HFF-Myc (cell line): ENCODE measurements at regions not wholly inside any gene's neighbourhood (a gene's known extent, or its start where the extent isn't known, plus 50 kb on each side); places are given as distances from the start of the nearest gene placed in this dataset.

Experiments
- DNase-seq: peaks from one replicate; pipeline ENCODE4 v3.0.0-alpha.2; 2011; ENCODE audit warnings: low read depth; ENCODE audit errors: extremely low read depth
- H3K4me3 ChIP-seq: replicated peaks from 2 replicates; pipeline ENCODE4 v1.5.1; 2011; ENCODE audit warnings: low read depth, mild to moderate bottlenecking, control low read depth, low read length
- TF ChIP-seq, protein P1 (sequence below): IDR thresholded peaks from 2 replicates; pipeline ENCODE4 v1.5.1; 2012; ENCODE audit warnings: mild to moderate bottlenecking, low read depth, low read length, control low read depth; ENCODE audit errors: missing control alignments

DNA sequence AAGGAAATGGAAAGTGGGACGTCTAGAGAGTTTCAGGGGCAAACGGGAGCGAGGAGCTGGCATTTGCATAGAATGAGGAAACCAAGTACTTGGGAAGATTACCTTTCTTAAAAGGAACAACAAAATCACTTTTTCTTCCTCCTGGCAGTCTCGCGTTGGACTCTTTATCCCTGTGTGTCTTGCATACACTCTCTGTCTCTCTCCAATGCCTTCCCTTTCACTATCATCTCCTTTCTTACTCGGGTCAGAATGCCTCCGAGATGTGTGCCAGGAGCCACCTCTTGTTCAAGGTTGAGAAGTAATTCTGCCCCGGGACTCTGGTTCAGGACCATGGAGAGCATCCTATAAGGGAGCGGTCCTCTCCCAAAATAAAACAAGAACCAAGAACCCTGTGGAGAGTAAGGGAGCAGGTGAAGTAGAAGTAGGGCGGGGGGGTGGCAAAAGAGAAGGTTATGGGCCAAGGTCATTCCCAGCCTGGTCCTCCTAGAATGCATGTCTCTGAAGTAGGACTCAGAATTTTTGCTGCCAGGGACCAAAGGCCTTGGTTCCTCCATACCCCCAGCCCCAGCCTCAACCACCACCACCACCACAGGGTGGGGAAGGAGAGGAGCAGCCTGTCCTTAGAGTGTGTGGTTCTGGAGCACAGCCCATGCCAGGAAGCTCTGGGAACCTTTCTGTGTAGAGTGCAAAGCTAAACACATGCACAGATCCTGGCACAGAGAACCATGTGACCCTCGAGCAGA lies 72.1 kb upstream of the ARAP3 start:
- DNase-seq: no peak
- no peak overlapping the region for H3K4me3 ChIP-seq

DNA sequence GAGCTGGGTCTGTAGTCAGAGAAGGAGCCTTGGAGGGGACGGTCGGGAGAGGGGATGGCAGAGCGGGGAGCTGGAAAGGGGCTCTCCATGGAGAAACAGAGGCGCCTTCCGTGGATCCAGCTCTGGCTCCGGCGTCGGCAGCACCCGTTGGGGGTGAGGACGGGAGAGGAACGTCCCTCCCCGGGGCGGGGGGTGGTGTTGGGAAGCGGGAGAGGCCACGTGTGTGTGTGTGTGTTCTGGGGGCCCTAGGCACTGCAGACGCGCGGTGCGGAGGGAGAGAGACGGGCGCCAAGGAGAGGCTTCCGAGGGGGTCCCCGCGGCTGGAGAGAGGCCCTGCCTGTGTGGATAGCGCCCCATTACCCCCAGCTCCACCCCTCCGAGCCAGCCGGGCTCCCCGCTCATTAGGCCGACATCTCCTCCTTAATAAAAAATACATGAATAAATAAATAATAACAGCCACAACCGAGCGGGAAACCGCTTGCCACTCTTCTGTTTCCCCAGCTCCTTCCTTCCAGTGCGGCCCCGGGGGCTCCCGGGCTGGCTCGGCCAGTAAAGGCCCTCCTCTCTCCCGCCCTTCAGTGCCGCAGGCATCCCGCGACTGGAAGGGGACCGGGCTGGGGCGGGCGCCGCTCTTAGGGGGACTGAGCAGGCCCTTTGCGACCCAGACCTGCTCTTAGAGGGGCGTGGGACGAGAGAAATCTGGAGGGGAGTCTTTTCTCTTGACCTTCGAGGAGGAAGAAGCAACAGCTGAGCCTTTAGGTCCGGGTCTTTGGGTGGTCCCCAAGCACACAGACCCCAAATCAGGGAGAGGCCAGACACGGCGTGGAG lies 71.3 kb upstream of the ARAP3 start:
- TF ChIP-seq, protein P1, sequence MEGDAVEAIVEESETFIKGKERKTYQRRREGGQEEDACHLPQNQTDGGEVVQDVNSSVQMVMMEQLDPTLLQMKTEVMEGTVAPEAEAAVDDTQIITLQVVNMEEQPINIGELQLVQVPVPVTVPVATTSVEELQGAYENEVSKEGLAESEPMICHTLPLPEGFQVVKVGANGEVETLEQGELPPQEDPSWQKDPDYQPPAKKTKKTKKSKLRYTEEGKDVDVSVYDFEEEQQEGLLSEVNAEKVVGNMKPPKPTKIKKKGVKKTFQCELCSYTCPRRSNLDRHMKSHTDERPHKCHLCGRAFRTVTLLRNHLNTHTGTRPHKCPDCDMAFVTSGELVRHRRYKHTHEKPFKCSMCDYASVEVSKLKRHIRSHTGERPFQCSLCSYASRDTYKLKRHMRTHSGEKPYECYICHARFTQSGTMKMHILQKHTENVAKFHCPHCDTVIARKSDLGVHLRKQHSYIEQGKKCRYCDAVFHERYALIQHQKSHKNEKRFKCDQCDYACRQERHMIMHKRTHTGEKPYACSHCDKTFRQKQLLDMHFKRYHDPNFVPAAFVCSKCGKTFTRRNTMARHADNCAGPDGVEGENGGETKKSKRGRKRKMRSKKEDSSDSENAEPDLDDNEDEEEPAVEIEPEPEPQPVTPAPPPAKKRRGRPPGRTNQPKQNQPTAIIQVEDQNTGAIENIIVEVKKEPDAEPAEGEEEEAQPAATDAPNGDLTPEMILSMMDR: no peak
- DNase-seq: no peak
- no peak overlapping the region for H3K4me3 ChIP-seq

More for the DNA sequence above, 72.1 kb upstream of the ARAP3 start:
- TF ChIP-seq, protein P1: no peak

DNA sequence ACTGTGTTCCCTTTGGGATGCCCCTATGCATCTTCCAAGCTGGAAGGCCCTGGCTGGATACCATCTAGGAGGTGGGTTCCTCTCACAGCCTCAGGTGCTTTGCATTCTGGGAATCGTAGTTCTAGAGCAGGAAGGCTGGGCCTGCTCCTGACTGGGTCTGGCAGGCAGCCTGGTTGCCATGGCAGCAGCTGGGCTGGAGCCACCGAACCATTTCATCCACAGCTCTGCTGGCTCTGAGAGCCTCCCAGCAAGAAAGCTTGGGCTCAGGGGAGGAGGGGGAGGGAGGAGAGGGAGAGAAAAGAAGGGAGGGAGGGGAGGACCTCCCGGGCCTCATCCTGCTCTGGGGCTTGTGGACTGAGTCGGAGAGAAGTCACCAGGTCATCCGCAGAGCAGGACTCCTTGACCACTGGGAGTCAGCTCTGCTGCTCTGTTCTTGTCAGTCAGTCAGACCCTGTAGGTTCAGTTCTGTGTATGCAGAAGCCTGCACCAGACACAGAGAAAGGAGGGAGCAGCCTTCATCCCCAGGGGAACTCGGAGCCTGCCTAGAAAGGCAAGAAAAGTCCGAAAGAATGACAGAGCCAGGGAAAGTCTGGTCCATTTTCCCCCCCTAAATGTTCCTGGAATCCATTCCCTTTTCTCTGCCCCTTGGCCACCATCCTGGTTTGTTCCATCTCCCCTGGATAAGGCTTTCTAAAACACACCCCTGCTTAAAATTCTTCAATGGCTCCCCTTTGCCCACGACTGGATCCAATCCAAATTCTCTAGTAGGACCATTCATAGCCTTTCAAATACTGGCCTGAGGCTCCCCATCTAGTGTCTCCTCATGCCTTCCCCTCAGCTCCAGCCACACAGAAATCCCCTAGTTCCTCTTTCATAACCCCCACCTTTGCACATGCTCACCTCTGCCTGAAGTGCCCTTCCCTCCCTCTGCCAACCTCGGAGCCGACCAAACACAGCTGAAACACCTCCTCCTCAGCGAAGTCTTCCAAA lies 65.4 kb upstream of the ARAP3 start:
- no peak overlapping the region for H3K4me3 ChIP-seq
- TF ChIP-seq, protein P1: no peak
- no peak for DNase-seq

DNA sequence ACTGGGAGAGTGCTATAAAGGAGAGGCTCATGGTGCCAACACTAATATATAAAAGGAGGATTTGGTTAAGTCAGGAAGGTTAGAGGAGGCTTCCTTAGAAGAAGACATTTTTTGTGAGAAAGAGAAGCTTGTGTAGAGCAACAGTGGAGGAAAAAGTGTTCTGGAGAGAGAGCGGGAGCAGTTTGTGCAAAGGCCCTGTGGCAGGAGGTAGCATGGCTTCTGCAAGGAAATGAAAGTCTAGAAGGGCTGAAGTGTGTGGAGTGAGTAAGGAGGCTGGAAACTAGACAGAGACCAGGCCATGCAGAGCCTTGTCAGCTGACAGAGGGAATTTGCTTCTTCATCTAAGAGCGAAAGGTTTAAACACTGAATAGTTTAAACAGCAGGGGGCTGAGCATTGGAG lies 64.4 kb upstream of the ARAP3 start:
- TF ChIP-seq, protein P1: no peak
- no peak for DNase-seq
- H3K4me3 ChIP-seq: no peak overlapping the region

DNA sequence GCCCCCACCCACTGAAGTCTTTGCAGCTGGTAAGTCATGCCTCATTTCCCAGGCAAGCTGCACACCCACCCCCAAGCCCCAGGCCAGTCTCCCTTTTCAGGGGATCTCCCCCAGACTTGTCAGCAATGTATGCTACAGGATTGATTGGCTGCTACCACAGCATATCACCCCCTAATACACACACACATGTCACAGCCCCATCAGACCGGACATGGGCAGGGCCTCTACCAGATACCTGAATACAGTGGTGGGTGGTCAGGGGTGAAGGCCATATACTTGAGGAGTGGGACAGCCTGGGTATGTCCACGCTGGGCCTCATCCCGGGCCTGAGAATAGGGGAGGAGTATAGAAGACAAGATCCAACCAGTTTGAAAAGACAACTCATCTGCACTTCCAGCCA lies 63.4 kb upstream of the ARAP3 start:
- TF ChIP-seq, protein P1: no peak
- no peak for DNase-seq
- no peak overlapping the region for H3K4me3 ChIP-seq

DNA sequence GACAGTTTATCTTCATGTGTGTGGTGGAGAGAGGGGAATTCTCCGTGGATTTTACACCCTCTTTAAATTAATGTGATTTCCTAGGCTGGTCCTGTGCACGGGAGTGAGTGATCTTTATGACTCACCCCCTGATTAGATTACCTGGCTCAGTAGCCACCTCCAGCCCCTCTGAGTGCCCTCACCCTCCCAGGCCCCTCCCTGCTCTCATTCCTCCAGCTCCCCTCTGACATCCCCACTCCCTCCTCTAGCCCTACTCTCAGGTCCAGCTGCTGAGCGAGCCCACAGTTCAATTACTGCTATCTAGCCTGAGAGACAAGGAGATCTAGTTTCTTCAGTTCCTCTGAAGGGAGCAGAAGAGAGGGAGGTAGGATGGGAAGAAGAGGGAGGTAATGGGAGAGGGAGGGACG lies 61.8 kb upstream of the ARAP3 start:
- no peak for DNase-seq

More for the DNA sequence above, 61.8 kb upstream of the ARAP3 start:
- H3K4me3 ChIP-seq: no peak overlapping the region
- TF ChIP-seq, protein P1: no peak
